HG03159 (cell line): ENCODE measurements at regions not wholly inside any gene's neighbourhood (a gene's known extent, or its start where the extent isn't known, plus 50 kb on each side); places are given as distances from the start of the nearest gene placed in this dataset.

Experiments
- ATAC-seq: cut with Tn5 transposase; IDR thresholded peaks from one replicate; pipeline ENCODE4 v1.9.1; 2021; ENCODE audit warnings: mild to moderate bottlenecking, moderate library complexity; ENCODE audit not compliant: unreplicated experiment

GRCh38 chr2:39534095-39534711 lies 97.1 kb upstream of the MAP4K3 start:
- ATAC-seq = no peak

GRCh38 chr2:39535636-39536185 lies 98.6 kb upstream of the MAP4K3 start:
- ATAC-seq = no peak

- no peak for ATAC-seq
Measured at GRCh38 chr2:39537150-39537549, 100.1 kb upstream of the MAP4K3 start.

- ATAC-seq = no peak
Measured at GRCh38 chr2:39538718-39539117, 101.6 kb upstream of the MAP4K3 start.

- ATAC-seq = no peak
Measured at GRCh38 chr2:39540414-39540813, 103.3 kb upstream of the MAP4K3 start.

- no peak for ATAC-seq
Measured at GRCh38 chr2:39541011-39541930, 104.2 kb upstream of the MAP4K3 start.

GRCh38 chr2:39542523-39542922 lies 105.4 kb upstream of the MAP4K3 start:
- no peak for ATAC-seq

GRCh38 chr2:39545957-39546356 lies 108.9 kb upstream of the MAP4K3 start:
- ATAC-seq = no peak

GRCh38 chr2:39546409-39546808 lies 109.3 kb upstream of the MAP4K3 start:
- no peak for ATAC-seq

GRCh38 chr2:39546937-39547336 lies 109.9 kb upstream of the MAP4K3 start:
- ATAC-seq = no peak

GRCh38 chr2:39547811-39548719 lies 111.0 kb upstream of the MAP4K3 start:
- no peak for ATAC-seq

- no peak for ATAC-seq
Measured at GRCh38 chr2:39549000-39549399, 111.9 kb upstream of the MAP4K3 start.

- ATAC-seq = no peak
Measured at GRCh38 chr2:39549718-39550464, 112.8 kb upstream of the MAP4K3 start.

- ATAC-seq = no peak
Measured at GRCh38 chr2:39550701-39551285, 113.7 kb upstream of the MAP4K3 start.

GRCh38 chr2:39558906-39559305 lies 106.8 kb upstream of the TMEM178A start:
- no peak for ATAC-seq

GRCh38 chr2:39563572-39563971 lies 102.1 kb upstream of the TMEM178A start:
- ATAC-seq = no peak

- no peak for ATAC-seq
Measured at GRCh38 chr2:39567507-39567906, 98.2 kb upstream of the TMEM178A start.

GRCh38 chr2:39568116-39568515 lies 97.6 kb upstream of the TMEM178A start:
- no peak for ATAC-seq

- ATAC-seq = no peak
Measured at GRCh38 chr2:39568561-39569006, 97.1 kb upstream of the TMEM178A start.

GRCh38 chr2:39570130-39570555 lies 95.6 kb upstream of the TMEM178A start:
- ATAC-seq = no peak
